ENCODE measurements at regions not wholly inside any gene's neighbourhood (a gene's known extent, or its start where the extent isn't known, plus 50 kb on each side); places are given as distances from the start of the nearest gene placed in this dataset.

DNA sequence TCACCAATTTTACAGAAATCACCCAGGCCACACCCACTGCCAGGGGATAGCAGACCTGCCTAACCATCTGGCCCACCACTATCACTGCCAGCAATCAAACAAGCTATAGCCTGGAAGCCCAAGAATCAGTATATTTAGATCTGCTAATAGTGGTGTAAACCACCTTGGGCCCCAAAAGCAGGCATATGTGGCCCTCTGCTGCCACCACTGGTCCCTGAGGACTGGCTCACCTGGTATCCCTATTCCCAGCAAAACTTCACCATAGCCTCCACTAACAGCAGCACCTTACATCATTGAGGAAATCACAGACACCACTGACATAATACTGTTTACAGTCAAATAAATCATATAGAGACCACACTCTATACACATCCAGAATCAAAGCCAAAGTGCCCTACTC lies 880.4 kb upstream of the MAN1A1 start:
- Histone ChIP-seq H3K27ac (ENCODE audit: low read depth, low read length) (no peak overlapping the region), H3K27me3 (ENCODE audit: control insufficient read depth, insufficient read depth, low read length) (no peaks in the 10 kb centered on the region), H3K9ac (ENCODE audit: low read length) (no peak overlapping the region), H3K4me1 (ENCODE audit: control insufficient read depth, insufficient read depth, low read length) (no peaks in the 10 kb centered on the region), H3K4me3 (ENCODE audit: low read length) (no peak overlapping the region), H3K36me3 (ENCODE audit: control insufficient read depth, insufficient read depth, low read length) (no peaks in the 10 kb centered on the region)

DNA sequence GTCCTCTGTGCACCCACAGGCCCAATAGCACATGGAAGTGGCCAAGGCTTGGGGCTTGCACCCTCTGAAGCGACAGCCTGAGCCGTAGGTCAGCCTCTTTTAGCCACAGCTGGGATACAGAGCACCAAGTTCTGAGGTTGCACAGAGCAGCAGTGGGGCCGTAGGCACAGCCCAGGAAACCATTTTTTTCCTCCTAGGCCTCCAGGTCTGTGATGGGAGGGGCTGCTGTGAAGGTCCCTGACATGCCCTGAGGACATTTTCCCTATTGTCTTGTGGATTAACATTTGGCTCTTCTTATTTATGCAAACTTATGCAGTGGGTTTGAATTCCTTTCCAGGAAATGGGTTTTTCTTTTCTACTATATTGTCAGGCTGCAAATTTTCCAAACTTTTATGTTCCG lies 878.7 kb upstream of the MAN1A1 start:
- no peak overlapping the region for H3K4me3 ChIP-seq (ENCODE audit: low read length)

DNA sequence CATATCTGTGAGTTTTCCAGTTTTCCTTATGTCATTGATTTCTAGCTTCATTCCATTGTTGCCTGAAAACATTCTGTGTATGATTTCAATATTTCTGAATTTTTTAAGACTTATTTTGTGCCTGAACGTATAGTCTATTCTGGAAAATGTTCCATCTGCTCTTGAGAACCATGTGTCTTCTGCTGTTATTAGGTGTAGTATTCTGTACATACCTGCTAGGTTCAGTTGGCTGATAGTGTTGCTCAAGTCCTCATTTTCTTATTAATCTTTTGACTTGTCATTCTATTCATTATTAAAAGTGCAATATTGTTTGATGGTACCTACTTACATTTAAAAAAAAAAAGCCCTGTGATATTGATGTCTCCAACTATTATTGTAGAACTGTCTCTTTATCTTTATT lies 869.8 kb upstream of the MAN1A1 start:
- Histone ChIP-seq H3K4me3 (ENCODE audit: low read length) (no peak overlapping the region), H3K36me3 (ENCODE audit: control insufficient read depth, insufficient read depth, low read length) (no peaks in the 10 kb centered on the region), H3K27me3 (ENCODE audit: control insufficient read depth, insufficient read depth, low read length) (no peaks in the 10 kb centered on the region), H3K27ac (ENCODE audit: low read depth, low read length) (no peak overlapping the region), H3K9ac (ENCODE audit: low read length) (no peak overlapping the region), H3K4me1 (ENCODE audit: control insufficient read depth, insufficient read depth, low read length) (no peaks in the 10 kb centered on the region)

More for the DNA sequence above, 878.7 kb upstream of the MAN1A1 start:
- H3K27ac ChIP-seq (ENCODE audit: low read depth, low read length) = no peak overlapping the region
- no peak overlapping the region for H3K9ac ChIP-seq (ENCODE audit: low read length)
- H3K4me1 ChIP-seq (ENCODE audit: control insufficient read depth, insufficient read depth, low read length) = no peaks in the 10 kb centered on the region
- H3K36me3 ChIP-seq (ENCODE audit: control insufficient read depth, insufficient read depth, low read length) = no peaks in the 10 kb centered on the region
- H3K27me3 ChIP-seq (ENCODE audit: control insufficient read depth, insufficient read depth, low read length) = no peaks in the 10 kb centered on the region

DNA sequence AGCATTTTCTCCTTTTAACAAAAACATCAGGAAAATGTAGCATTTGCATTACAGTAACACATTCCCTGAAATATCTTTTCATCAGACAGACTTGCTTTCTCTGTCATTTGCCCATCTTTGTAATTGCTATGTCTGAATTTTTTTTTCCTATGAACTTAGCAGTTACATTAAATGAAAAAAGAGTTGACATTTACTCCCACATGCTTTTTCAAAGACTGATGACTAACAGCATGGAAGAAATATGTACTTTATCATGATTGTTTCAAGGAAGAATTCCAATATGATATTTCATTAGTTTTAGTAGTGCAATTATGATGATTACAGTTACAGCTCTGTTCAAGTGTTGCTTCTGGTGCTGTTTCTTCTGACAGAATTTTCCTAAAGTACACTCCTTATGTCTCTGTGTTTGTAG lies 864.5 kb upstream of the MAN1A1 start:
- Histone ChIP-seq H3K4me1 (ENCODE audit: control insufficient read depth, insufficient read depth, low read length) (no peaks in the 10 kb centered on the region), H3K9ac (ENCODE audit: low read length) (no peak overlapping the region), H3K36me3 (ENCODE audit: control insufficient read depth, insufficient read depth, low read length) (no peaks in the 10 kb centered on the region), H3K27me3 (ENCODE audit: control insufficient read depth, insufficient read depth, low read length) (no peaks in the 10 kb centered on the region), H3K27ac (ENCODE audit: low read depth, low read length) (no peak overlapping the region), H3K4me3 (ENCODE audit: low read length) (no peak overlapping the region)

DNA sequence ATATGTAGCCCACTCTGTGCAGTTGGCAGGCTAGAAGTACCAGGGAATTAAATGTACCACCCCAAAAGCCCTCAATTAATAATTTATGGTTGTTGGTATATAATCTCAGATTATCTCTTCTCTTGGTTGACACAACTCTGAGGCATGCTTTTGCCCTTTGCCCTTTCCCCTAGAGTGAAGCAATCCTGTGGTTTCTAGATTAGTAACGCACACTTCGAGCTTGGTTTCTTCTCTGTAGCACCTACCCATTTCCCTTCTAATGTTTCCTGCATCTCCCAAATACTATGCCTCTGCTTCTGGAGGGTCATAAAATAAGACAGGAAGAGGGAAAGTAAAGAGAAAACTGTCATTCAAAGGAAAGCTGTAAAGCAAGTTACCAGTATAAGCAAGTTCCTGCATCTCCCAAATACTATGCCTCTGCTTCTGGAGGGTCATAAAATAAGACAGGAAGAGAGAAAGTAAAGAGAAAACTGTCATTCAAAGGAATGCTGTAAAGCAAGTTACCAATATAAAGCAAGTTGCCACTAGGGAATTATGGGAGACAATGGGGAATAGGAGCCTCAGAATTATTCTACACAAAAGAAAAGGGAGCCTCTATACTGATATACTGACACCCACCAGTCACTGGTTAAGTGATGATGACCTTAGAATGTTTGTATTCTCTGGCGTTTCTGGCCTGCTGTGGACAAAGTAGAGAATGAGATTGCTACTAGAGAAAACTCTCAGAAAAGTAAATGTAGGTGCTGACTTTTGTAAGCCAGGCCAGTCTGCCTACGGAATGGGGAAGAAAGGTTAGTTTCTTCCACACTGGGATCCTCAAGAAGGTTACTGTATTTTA lies 862.6 kb upstream of the MAN1A1 start:
- Histone ChIP-seq H3K27ac (ENCODE audit: low read depth, low read length) (no peak overlapping the region), H3K4me3 (ENCODE audit: low read length) (no peak overlapping the region), H3K9ac (ENCODE audit: low read length) (no peak overlapping the region), H3K36me3 (ENCODE audit: control insufficient read depth, insufficient read depth, low read length) (no peaks in the 10 kb centered on the region), H3K27me3 (ENCODE audit: control insufficient read depth, insufficient read depth, low read length) (no peaks in the 10 kb centered on the region), H3K4me1 (ENCODE audit: control insufficient read depth, insufficient read depth, low read length) (no peaks in the 10 kb centered on the region)

DNA sequence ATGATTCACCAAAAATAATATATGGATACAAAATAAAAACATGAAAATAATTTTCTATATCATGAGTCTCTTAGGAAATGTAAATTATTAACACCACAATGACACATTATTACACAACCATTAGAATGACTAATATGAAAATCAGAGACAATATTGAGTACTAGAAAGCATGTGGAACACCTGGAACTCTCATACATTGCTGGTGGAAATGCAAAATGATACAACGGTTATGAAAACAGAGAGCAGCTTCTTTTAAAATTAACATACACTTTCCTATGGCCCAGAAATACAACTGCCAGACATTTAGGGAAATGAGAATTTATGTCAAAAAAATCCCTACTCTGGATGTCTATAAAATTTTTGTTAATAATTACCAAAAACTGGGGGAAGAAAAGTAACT lies 853.3 kb upstream of the MAN1A1 start:
- no peak overlapping the region for H3K4me3 ChIP-seq (ENCODE audit: low read length)
- H3K27me3 ChIP-seq (ENCODE audit: control insufficient read depth, insufficient read depth, low read length) = no peaks in the 10 kb centered on the region
- H3K4me1 ChIP-seq (ENCODE audit: control insufficient read depth, insufficient read depth, low read length) = no peaks in the 10 kb centered on the region
- H3K36me3 ChIP-seq (ENCODE audit: control insufficient read depth, insufficient read depth, low read length) = no peaks in the 10 kb centered on the region
- no peak overlapping the region for H3K27ac ChIP-seq (ENCODE audit: low read depth, low read length)
- no peak overlapping the region for H3K9ac ChIP-seq (ENCODE audit: low read length)

DNA sequence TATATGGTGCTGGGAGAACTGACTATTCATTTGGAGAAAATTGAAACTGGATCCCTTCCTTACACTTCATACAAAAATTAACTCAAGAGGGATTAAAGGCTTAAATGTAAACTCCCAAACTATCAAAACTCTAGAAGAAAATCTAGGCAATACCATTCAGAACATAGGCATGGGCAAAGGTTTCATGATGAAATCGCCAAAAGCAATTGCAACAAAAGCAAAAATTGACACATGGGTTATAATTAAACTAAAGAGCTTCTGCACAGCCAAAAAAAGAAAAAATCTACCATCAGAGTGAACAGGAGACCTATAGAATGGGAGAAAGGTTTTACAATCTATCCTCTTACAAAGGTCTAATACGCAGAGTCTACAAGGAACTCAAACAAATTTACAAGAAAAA lies 851.3 kb upstream of the MAN1A1 start:
- H3K27ac ChIP-seq (ENCODE audit: low read depth, low read length) = no peak overlapping the region
- no peak overlapping the region for H3K9ac ChIP-seq (ENCODE audit: low read length)
- H3K4me1 ChIP-seq (ENCODE audit: control insufficient read depth, insufficient read depth, low read length) = no peaks in the 10 kb centered on the region
- no peak overlapping the region for H3K4me3 ChIP-seq (ENCODE audit: low read length)
- H3K36me3 ChIP-seq (ENCODE audit: control insufficient read depth, insufficient read depth, low read length) = no peaks in the 10 kb centered on the region
- no peaks in the 10 kb centered on the region for H3K27me3 ChIP-seq (ENCODE audit: control insufficient read depth, insufficient read depth, low read length)

DNA sequence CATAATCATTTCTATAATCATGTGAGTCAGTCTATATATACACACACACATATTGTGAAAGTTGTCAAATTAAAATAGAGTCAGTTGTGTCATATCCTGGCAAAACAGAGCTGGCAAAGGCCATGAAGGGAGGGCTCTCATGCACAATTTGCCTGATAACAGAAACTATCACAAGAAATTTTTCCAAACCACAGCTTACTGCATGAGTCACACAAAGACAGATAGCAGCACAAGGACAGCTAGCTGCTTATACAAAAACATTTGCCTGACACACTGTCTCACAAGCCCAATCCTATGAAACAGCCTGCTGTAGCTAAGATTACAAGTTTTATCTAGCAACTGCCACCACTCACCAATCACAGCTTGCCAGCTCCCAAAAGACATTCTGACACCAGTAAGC lies 848.5 kb upstream of the MAN1A1 start:
- Histone ChIP-seq H3K9ac (ENCODE audit: low read length) (no peak overlapping the region), H3K27ac (ENCODE audit: low read depth, low read length) (no peak overlapping the region), H3K27me3 (ENCODE audit: control insufficient read depth, insufficient read depth, low read length) (no peaks in the 10 kb centered on the region), H3K4me3 (ENCODE audit: low read length) (no peak overlapping the region), H3K4me1 (ENCODE audit: control insufficient read depth, insufficient read depth, low read length) (no peaks in the 10 kb centered on the region), H3K36me3 (ENCODE audit: control insufficient read depth, insufficient read depth, low read length) (no peaks in the 10 kb centered on the region)

DNA sequence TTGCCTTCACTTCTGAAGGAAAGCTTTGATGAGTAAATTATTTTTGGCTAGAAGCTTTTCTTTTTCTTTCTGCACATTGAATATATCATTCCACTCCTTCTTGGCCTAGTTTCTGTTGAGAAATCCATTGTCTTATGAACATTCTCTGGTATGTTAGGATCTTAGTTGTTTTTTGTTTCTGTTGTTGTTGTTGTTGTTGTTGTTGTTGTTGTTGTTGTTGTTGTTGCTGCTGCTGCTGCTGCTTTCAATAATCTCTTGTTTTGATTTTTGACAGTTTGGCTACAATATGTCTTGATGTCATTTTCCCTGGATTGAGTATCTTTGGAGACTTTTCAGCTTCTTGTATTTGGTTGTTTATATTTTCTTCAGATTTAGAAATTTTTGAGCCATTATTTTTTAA lies 836.5 kb upstream of the MAN1A1 start:
- H3K4me3 ChIP-seq (ENCODE audit: low read length) = no peak overlapping the region
- no peak overlapping the region for H3K27ac ChIP-seq (ENCODE audit: low read depth, low read length)
- no peaks in the 10 kb centered on the region for H3K36me3 ChIP-seq (ENCODE audit: control insufficient read depth, insufficient read depth, low read length)
- H3K9ac ChIP-seq (ENCODE audit: low read length) = no peak overlapping the region
- no peaks in the 10 kb centered on the region for H3K27me3 ChIP-seq (ENCODE audit: control insufficient read depth, insufficient read depth, low read length)
- no peaks in the 10 kb centered on the region for H3K4me1 ChIP-seq (ENCODE audit: control insufficient read depth, insufficient read depth, low read length)

DNA sequence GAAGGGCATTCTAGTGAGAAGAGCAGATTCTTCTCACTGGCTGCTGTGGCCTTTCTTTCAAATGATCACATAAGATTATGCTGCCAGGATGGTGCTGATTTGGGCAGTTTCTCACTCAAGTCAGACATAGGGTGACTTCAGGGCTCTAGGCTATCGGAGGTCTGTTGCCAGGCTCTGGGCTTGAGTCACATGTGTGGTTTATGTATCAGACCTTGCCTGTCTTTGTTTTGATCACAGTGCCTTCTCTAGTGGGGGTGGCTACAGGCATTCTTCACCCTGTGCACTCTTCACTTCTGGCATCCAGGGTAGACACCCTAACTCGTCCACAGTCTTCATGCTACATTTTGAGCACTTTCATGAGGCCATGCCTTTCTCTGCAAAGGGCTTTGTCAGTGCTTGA lies 823.7 kb upstream of the MAN1A1 start:
- H3K27ac ChIP-seq (ENCODE audit: low read depth, low read length) = no peak overlapping the region
- no peak overlapping the region for H3K9ac ChIP-seq (ENCODE audit: low read length)
- H3K4me1 ChIP-seq (ENCODE audit: control insufficient read depth, insufficient read depth, low read length) = no peaks in the 10 kb centered on the region
- no peaks in the 10 kb centered on the region for H3K36me3 ChIP-seq (ENCODE audit: control insufficient read depth, insufficient read depth, low read length)
- no peaks in the 10 kb centered on the region for H3K27me3 ChIP-seq (ENCODE audit: control insufficient read depth, insufficient read depth, low read length)
- no peak overlapping the region for H3K4me3 ChIP-seq (ENCODE audit: low read length)

DNA sequence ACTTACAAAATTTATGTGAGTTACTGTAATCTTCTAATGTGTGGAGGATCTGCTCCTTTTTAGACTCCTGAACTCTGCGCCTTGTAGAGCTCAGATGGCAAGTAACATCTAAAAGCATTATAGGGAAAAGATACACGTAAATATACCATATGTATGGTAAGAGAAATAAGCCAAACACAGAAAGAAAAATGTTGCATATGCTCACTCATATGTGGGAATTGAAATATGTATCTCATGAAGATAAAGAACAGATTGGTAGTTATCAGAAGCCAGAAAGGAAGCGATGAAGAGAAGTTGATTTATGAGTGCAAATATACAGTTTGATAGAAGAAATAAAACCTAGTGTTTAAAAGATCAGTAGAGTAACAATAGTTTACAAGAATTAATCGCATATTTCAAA lies 815.0 kb upstream of the MAN1A1 start:
- no peaks in the 10 kb centered on the region for H3K4me1 ChIP-seq (ENCODE audit: control insufficient read depth, insufficient read depth, low read length)
- H3K9ac ChIP-seq (ENCODE audit: low read length) = no peak overlapping the region
- H3K27ac ChIP-seq (ENCODE audit: low read depth, low read length) = no peak overlapping the region
- no peak overlapping the region for H3K4me3 ChIP-seq (ENCODE audit: low read length)
- no peaks in the 10 kb centered on the region for H3K27me3 ChIP-seq (ENCODE audit: control insufficient read depth, insufficient read depth, low read length)
- H3K36me3 ChIP-seq (ENCODE audit: control insufficient read depth, insufficient read depth, low read length) = no peaks in the 10 kb centered on the region

DNA sequence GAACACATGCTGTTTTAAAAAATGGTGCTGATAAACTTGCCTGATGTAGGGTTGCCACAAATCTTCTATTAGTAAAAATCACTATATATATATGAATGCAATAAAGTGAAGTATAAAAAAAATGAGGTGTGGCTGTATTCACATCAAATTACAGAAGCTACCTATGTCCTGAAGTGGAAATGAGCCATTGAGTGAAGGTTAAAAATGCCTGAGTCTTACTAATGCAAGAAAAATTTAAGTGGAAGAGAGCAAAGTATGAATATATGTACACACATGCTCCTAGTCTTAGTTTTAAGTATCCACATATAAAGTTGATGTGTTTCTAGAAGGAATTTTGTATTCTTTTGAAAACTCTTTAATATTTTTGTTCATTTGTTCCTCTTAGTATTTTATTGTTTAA lies 808.3 kb upstream of the MAN1A1 start:
- no peaks in the 10 kb centered on the region for H3K27me3 ChIP-seq (ENCODE audit: control insufficient read depth, insufficient read depth, low read length)
- H3K9ac ChIP-seq (ENCODE audit: low read length) = no peak overlapping the region
- no peak overlapping the region for H3K27ac ChIP-seq (ENCODE audit: low read depth, low read length)
- H3K4me1 ChIP-seq (ENCODE audit: control insufficient read depth, insufficient read depth, low read length) = no peaks in the 10 kb centered on the region
- no peaks in the 10 kb centered on the region for H3K36me3 ChIP-seq (ENCODE audit: control insufficient read depth, insufficient read depth, low read length)
- no peak overlapping the region for H3K4me3 ChIP-seq (ENCODE audit: low read length)

DNA sequence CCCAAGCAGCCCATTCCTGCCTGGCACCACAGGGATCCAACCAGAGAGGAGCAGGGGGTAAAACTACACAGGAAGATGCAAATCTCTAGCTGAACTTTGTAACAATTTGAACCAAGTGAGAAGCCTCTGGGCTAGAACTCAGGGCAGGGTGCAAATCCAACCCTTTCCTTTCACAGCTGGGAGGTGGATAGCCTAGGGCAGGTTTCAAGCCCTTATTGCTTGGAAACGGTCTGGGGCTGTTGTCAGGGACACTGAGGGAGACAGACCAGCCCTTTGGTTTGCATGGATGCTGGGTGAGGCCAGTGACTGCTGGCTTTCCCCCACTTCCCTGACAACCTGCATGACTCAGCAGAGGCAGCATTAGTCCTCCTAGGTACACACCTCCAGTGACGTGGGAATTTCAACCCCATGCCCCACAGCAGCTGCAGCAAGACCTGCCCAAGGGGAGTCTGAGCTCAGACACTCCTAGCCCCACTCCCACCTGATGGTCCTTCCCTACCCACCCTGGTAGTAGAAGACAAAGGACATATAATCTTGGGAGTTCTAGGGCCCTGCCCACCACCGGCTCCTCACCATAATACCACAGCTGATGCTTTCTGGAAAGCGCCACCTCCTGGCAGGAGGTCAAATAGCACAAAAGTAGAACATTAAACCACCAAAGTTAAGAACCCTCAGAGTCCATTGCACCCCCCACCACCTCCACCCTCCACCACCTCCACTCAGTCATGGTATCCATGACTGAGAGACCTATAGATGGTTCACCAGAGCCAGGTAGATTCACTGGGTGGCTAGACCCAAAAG lies 797.7 kb upstream of the MAN1A1 start:
- Histone ChIP-seq H3K9ac (ENCODE audit: low read length) (no peak overlapping the region), H3K4me1 (ENCODE audit: control insufficient read depth, insufficient read depth, low read length) (no peaks in the 10 kb centered on the region), H3K27ac (ENCODE audit: low read depth, low read length) (no peak overlapping the region), H3K36me3 (ENCODE audit: control insufficient read depth, insufficient read depth, low read length) (no peaks in the 10 kb centered on the region), H3K4me3 (ENCODE audit: low read length) (no peak overlapping the region), H3K27me3 (ENCODE audit: control insufficient read depth, insufficient read depth, low read length) (no peaks in the 10 kb centered on the region)

Measured in rectal smooth muscle tissue (tissue), 1 donor.